GM19395 (cell line): ENCODE measurements at regions not wholly inside any gene's neighbourhood (a gene's known extent, or its start where the extent isn't known, plus 50 kb on each side); places are given as distances from the start of the nearest gene placed in this dataset.
"Not testable (repeated sequence)": the region's sequence is repeated elsewhere in the genome, so short reads cannot be mapped to it uniquely, and the experiment has no call there.

ENCODE experiments used
- ATAC-seq: cut with Tn5 transposase; IDR thresholded peaks from one replicate; pipeline ENCODE4 v1.9.1; 2021; ENCODE audit warnings: mild to moderate bottlenecking, moderate library complexity; ENCODE audit not compliant: unreplicated experiment

DNA sequence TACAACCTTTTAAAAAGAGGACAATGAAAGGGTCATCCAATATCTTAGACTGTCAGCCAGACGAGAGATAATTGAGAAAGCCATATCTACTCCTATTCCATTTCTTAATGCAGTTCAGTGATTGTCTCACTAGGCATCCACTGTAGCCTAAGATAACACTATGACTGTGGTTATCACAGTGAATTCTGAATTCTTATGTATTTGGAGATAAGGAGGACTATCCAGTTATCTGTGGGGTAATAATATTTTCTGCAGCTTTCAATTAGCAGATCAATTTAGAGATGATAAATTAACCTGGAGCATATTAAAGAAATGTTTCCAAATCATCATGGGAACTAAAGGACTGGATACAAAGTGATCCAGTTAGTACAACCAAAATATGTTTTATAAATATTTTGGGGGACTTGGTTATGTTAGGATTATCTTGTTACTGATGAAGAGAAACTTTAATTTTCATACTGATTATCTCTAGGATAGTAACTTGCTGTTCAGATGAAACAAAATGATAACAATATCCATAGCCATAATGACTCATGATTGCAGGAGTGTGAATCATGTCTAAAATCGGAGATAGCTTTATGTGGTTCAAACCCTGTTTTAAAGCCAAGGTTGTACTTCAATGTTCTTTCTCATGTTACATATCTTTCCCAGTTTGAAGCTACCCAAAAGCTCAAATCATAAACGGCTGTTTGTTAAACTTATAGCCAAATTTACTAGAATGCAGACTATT, 1152.0 kb downstream of the HACE1 start:
- no peak for ATAC-seq

DNA sequence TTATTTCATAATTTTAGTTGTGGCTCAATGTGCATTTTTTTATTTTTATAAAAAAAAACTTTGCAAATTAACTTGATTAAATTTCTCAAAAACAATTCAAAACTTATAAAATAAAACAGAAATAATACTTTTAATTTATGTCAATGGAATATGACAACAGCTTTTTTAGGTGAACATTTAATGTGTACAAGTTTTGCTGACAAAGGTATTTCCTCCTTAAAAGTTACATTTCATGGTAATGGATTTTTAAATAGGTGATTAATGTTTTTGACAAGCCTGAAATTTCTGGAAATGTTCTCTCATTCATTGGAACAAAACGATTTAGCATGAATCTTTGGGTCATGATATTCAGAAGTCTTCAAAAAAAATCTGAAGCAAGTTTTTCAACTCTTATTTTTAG, 1160.0 kb downstream of the HACE1 start:
- no peak for ATAC-seq

DNA sequence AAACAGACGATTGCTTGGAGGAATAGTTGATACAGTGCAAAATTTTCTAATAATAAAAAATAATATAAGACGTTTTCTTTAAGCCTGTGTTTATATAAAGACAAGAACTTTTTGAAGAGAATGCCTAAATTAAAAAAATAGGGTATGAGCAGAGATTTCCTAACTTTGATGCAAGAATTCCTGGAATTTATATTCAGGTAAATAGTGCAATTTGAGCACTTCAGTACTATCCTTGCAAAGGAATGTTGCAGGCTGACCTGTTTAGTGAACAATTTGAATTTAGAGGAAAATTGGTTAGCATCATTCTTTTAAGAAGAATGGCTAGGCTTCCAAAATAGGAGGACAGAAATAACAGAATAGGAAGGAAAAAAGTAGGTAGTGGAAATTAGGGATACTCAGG, 1172.3 kb downstream of the HACE1 start:
- no peak for ATAC-seq

DNA sequence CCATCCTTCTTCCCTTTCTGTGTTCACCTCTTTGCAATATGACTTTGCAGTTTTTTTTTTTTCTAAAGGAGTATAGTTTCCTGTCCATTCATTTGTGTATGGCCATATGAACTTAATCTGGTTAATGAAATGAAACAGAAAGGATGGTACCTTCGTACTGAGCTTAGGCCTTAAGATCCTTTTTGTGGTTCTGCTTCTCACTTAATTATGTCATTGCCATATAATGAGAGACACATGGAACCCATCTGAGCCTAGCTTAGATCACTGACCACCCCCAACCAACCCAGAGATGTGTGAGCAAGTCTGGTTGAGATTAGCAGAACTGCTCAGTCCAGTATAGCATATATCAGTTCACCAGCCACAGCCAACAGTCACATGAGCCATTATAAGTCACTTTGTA, 1179.6 kb downstream of the HACE1 start:
- no peak for ATAC-seq

DNA sequence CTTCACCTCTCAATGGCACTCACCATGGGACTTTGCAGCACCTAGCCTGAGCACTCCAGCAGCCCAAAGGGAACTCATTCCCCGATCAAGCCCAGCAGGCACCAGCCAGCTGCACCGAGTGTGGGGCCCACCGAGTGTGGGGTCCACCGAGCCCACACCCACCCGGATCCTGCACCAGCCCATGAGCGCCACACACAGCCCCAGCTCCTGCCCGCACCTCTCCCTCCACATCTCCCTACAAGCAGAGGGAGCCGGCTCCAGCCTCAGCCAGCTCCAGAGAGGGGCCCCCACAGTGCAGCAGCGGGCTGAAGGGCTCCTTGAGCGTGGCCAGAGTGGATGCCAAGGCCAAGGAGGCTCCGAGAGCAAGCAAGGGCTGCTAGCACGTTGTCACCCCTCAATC, 1182.4 kb downstream of the HACE1 start:
- ATAC-seq = no peak

DNA sequence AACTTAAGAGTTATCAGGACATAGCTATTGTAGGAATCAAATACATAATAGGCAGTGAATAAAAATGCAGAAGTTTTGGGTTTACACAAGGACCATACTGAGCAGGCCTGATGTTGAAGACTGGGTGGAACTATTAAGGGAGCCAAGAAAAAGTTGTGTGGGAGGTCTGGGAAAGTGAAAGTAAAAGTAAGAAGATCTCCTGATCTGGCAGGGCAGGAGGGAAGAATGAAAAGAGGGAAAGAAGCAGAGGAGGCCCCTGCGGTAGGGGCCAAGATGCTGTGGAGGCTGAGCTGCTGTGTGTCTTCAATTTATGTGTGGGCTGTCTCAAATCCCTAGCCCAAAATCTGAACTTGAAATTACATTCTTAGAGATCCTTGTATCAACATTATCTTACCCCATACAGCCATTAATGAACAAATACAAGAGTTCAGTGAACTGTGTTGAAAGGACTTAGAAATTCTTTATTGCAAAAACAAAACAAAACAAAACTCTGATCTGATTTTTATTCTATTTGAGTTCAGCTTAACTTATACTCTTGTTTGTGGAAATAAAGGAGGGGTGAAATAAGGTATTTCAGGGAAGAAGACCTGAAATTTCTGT, 1183.8 kb downstream of the HACE1 start:
- no peak for ATAC-seq

DNA sequence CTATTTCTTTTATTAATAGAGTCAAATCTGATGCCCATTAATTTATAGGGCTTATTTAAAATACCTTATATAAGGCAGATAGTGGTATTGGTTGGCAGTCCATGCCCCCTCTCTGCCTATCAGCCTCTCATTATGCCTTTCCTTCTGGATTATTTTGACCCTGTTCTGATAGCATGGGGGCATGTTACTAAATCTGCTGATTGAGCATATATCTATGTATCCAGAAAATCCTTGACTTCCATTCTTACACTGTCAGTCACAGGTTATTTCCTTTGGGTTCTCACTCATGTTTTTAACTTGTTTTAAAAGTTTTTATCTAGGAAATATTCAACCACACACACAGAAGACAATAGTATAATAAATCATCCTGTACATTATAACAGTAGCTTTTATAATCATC, 1184.9 kb downstream of the HACE1 start:
- ATAC-seq = no peak

DNA sequence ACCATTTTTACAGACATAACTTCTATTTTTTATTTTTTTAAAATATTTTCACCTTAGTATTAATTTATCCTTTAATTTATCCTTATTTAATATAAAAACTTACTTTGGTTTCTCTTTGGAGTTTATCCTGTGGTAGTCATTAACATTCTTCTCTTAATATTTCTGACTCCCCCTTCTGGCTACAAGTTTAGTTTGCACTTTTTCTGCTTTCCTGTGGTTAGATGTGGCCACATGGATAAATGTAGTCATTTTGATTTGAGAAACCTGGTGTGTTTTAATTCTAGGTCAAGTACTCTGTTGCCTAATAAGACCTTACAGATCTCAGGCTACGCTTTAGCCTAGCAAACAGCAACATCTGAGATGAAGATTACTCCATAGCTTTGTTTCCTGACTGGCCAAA, 1187.5 kb downstream of the HACE1 start:
- no peak for ATAC-seq

DNA sequence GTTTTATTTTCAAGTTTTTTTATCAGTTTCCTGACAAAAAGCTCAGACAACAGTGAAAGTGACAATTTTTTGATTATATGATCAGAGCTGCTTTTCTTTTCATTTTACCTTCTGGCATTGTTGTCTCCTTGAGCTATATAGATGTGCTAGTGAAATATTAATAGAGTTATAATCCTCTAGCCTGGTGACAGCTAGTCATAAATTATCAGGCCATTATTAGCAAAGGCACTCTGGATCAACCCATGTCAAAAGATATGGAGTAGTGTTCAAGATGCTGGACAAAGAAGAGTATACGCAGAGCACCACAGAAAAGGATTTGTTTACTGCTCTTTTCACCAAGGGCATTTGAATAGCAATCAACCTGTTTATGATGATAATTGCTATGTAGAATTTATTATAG, 1230.1 kb downstream of the HACE1 start:
- no peak for ATAC-seq

DNA sequence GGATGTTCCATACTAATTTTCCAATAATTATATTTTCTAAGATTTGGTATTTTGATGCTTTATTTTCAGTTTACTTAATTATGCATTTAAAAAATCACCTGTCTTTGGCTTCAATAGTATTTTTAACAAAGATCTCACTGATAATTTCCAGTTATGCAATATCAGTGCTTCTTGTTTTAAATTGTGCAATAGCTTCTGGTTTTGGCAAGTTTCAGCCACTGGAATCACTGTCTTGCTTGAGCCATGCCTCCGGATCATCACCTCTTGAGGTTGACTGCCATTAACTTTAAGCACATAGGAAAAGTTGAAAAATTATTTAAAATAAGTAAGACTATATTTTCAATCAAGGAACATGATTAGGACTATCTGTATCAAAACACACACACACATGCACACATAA, 1242.1 kb downstream of the HACE1 start:
- no peak for ATAC-seq

DNA sequence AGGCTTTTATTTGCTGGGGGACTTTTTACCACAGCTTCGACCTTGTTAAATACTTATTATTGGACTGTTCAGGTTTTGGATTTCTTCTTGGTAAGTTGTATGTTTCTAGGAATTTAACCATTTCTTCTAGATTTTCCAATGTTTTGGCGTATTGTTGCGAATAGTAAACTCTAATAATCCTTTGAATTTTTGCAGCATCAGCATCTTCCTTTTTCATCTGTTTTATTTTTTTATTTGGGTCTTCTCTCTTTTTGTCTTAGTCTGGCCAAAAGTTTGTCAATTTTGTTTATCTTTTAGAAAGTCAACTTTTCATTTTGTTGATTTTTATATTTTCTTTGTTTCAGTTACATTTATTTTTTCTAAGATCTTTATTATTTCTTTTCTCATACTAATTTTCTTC, 1272.0 kb downstream of the HACE1 start:
- ATAC-seq = no peak

DNA sequence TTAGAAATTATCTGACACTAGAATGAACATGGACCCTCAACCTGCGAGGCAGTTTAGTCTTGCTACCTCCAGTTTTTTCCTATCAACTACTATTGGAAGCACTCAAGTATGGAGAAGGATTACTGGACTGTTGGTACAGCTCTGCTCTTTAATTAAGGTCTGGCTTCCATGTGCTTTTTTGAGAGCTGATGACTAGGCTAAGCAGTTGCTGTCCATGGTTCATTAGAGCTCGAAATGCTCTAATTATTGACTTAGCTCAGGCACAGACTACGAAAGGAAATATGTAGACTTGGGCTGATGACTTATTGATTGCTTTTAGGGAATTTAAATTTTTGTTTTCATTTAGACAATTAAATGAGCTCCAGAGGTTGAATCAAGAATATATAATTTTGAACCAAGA, 1281.6 kb downstream of the HACE1 start:
- ATAC-seq = no peak

DNA sequence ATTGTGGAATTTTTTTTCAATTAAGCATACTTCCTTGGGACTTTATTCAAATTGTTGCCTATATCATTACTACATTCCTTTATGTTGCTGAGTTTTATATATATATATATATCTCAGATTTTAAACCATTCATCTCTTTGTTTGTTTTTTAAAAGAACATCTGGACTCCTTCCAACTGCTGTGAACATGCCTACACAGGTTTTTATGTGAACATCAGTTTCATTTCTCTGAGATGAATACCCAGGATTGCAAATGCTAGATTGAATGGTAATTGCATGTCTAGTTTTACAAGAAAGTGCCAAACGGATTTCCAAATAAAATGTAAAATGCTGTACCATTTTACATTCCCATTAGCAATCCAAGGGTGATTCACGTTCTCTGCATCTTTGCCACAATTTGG, 1289.3 kb downstream of the HACE1 start:
- no peak for ATAC-seq

DNA sequence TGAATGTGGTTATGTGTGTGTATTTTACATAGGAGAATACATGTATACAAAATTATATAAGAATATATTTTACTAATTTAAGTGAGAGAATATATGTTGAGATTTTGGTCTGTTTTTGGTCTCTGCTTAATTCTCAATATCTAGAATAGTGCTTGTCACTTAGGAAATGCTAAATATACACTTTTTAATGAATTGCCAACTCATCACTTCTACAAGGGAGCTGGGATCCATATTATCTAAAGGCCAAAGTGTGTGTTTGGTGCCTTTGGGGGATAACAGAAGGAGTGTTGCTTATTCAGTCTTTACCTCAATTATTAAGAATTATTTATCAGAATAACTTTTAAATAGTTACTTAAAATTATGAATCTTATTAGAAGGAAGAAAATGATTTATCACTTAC, 1304.8 kb downstream of the HACE1 start:
- no peak for ATAC-seq

DNA sequence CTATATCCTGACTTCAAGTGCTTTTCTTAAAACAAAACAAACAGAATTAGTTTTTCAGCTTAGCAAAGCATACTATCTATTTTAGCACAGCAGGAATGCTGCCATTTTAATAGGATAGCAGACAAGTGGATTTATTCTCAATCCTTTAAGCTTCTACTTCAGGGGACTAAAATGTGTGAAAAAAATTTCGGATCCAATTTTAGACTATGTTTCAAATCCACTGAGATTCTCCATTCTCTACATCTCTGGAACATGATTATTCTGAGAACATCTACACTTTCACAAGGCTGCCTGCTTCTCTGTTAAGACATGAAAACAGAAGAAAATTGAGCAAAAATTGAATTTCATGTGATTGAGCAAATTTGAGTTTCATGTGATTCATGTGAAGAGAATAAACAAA, 1321.3 kb downstream of the HACE1 start:
- no peak for ATAC-seq

DNA sequence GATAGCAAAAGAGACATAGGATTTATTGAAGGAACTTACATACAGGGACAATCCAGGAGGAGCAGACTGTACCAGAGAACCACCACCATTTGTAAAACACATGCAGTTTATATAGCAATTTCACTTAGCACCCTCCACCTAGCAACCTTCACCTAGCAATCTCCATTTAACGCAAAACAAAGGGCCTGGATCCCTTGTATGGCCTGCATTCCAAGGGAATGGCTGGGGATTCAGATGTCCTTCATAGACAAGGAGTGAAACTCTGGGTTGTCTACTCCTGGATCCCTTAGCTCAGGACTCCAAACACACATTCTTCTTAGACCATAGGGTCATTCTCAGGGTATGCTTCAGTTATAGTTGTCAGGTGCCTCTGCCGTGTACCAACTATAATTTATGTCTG, 1324.9 kb downstream of the HACE1 start:
- ATAC-seq = no peak

DNA sequence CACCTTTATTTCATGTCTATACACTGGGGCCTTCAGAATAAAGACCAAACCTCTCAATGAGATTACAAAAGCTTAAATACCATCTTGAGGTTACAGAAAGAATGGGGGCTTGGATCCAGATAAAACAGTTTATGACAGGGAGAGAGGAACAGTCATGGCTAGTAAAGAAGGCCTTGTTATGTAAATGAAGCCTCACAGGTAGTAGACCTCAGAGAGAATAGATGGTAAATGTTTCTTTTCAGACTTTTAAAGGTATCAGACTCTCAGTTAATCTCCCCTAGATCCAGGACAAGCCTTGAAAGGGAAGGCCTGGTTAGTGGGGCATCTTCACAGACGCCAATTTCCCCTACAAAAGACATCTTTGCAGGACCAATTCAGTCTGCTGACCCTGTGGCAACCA, 1325.6 kb downstream of the HACE1 start:
- ATAC-seq = no peak

DNA sequence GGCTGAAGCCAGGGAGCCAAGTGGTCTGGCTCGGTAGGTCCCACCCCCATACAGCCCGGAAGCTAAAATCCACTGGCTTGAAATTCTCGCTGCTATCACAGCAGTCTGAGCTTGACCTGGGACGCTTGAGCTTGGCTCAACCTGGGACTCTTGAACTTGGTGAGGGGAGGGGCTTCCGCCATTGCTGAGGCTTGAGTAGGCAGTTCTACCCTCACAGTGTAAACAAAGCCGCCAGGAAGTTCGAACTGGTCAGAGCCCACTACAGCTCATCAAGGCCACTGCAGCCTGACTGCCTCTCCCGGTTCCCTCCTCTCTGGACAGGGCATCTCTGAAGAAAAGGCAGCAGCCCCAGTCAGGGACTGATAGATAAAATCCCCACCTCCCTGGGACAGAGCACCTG, 1337.7 kb downstream of the HACE1 start:
- ATAC-seq = no peak

DNA sequence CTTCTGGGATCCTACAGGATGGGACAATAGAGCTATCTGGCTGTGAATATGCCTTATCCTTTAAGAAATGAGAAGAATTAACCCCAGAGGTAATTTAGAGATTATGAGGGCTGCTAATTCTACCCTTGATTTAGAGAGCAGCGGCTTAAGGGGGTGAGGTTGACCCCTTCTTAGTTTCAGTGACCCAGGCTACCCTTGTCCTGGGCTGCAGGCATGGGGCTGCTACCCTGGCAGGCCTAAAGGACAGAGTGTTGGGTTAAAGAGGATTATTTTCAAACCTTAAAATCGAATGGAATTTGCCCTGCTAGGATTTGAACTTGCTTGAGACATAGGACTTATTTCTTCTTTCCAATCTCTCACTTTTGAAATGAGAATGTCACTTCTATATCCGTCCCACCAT, 1343.4 kb downstream of the HACE1 start:
- no peak for ATAC-seq

DNA sequence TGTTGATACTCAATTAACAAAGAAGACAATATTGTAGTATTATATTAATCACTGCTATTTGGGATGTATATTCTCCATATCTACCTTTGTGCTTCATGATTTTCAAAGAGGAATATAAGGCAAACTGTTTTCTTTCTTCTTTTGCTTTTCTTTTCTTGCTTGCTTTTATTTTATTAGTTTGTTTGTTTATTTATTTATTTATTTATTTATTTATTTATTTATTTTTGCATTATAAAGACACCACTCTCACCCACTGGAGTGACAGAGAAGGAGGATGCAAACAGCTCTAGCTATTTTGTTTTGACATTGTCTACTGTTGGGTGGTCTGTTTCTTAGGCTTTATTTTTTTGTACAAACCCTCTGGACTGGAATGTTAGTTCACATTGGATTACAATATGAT, 1352.7 kb downstream of the HACE1 start:
- no peak for ATAC-seq

DNA sequence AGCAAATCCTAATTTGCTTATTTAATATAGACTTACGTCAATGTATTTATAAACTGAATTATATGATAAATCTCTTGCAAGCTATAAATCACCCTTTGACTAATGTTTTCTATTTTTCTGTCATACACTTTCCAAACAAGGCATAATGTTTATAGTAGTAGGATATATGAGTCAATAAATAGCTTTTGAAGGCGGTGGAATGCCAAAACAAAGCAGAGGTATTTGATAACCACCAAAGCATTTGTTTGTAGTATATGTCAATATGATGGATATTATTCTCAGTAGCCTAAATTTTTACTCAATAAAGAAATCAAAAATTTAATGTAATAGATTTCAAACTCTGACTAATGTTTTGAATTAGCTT, 1354.6 kb downstream of the HACE1 start:
- no peak for ATAC-seq

DNA sequence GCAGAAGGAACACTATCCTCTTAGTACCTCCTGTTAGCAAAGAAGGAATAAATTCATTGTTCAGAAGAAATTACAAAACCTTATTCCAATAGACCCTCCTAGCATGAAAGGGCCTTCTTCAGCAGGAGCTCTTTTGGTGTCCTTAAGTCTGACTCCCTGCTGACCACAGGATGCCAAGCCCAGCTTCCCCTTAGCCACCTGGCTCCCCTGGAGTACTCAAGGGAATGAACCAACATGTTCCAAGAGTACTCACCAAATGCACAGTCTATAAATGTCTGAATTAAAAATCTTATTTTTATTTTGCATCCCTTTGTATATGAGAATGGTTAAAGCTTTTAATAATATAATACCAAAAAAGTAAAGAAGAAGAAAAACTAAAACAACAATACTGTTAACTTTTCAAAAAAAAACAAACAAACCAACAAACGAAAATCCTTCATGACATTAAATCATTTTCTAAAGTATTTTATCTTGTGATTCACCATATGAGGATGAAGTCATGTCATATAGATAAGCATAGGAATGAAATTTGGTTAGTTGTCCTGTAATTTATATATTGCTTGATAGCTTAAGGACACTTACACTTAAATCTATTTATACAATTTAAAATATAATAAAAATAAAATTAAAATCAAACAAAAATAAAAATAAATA, 1355.1 kb downstream of the HACE1 start:
- no peak for ATAC-seq

DNA sequence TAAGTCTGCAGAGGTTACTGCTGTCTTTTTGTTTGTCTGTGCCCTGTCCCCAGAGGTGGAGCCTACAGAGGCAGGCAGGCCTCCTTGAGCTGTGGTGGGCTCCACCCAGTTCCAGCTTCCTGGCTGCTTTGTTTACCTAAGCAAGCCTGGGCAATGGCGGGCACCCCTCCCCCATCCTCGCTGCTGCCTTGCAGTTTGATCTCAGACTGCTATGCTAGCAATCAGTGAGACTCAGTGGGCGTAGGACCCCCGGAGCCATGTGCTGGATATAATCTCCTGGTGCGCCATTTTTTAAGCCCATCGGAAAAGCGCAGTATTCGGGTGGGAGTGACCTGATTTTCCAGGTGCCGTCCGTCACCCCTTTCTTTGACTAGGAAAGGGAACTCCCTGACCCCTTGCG, 1363.1 kb downstream of the HACE1 start:
- ATAC-seq = not testable (repeated sequence)
